ENCODE measurements at regions not wholly inside any gene's neighbourhood (a gene's known extent, or its start where the extent isn't known, plus 50 kb on each side); places are given as distances from the start of the nearest gene placed in this dataset.

DNA sequence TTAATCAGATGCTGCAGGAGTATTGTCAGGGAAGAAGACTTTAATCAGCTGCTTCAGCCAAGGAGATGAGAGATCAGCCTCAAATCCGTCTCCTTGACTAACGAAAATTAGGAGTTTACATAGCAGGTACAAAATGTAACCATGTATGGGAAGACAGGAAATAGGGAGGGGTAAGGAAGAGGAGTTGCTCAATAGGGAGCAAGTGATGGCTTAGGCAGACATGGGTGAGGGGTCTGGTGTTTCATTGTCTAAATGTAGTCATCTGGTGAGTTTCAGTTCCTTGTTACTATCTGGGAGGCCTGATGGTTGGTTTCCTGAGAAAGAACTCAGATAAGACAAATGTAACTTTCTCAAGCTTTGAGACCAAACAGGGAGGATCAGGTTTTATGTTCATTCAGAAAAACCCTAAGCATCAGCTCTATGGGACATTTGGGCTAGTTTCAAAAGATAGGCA lies 217.3 kb upstream of the SULF2 start:
- no peak overlapping the region for H3K27ac ChIP-seq

DNA sequence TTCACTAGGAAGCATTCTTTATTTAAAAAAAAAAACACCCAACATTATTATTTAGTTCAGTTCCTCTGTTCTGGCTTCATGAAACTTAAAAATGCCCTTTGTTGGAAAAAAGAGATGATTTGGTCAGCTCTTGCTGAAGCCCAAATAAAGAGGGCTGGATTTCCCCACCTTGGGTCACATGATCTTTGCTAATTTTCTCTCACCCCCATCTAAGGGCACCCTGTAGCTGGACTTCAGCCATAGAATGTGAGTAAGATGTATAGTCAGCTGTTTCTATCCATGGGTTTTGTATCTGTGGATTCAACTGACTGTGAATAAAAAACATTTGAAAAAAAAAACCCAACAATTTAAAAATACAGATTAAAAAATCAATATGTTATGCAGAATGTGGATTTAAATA lies 213.9 kb upstream of the SULF2 start:
- DNase-seq = no peak
- Histone ChIP-seq H3K9me3 (ENCODE audit: severe bottlenecking) (no peaks in the 10 kb centered on the region), H3K27ac (no peak overlapping the region), H3K36me3 (no peaks in the 10 kb centered on the region), H3K27me3 (ENCODE audit: insufficient read depth, low read depth, severe bottlenecking) (no peaks in the 10 kb centered on the region), H3K4me3 (ENCODE audit: low read depth, low read length) (no peak overlapping the region)
- TF ChIP-seq, protein P1, sequence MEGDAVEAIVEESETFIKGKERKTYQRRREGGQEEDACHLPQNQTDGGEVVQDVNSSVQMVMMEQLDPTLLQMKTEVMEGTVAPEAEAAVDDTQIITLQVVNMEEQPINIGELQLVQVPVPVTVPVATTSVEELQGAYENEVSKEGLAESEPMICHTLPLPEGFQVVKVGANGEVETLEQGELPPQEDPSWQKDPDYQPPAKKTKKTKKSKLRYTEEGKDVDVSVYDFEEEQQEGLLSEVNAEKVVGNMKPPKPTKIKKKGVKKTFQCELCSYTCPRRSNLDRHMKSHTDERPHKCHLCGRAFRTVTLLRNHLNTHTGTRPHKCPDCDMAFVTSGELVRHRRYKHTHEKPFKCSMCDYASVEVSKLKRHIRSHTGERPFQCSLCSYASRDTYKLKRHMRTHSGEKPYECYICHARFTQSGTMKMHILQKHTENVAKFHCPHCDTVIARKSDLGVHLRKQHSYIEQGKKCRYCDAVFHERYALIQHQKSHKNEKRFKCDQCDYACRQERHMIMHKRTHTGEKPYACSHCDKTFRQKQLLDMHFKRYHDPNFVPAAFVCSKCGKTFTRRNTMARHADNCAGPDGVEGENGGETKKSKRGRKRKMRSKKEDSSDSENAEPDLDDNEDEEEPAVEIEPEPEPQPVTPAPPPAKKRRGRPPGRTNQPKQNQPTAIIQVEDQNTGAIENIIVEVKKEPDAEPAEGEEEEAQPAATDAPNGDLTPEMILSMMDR (IDR thresholded peaks at IDR 0.05; ENCODE audit: low read depth, low read length) = no peak

More for the DNA sequence above, 217.3 kb upstream of the SULF2 start:
- H3K4me3 ChIP-seq (ENCODE audit: low read depth, low read length) = no peak overlapping the region
- H3K9me3 ChIP-seq (ENCODE audit: severe bottlenecking) = peaks cover 1% of the 10 kb centered on the region
- no peak for DNase-seq
- H3K36me3 ChIP-seq = no peaks in the 10 kb centered on the region
- H3K27me3 ChIP-seq (ENCODE audit: insufficient read depth, low read depth, severe bottlenecking) = no peaks in the 10 kb centered on the region
- TF ChIP-seq, protein P1 (IDR thresholded peaks at IDR 0.05; ENCODE audit: low read depth, low read length) = no peak

DNA sequence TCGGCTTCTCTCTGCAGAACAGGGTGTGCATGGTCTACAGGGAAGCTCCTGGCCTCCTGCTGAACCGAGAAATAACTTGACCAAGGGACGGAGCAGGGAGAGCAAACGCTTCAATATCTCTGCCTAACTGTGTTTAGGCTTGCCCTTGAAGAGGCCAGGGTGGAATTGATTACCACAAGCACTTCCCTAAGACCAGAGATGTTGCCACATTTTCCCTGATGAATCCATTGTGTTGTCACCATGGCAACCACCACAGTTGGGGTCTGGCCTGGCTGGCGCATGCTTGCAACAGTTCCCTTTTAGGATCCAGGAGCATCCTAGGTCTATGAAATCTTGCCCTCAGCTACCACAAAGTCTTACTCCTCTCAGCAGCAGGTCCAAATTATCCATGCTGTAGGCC lies 213.5 kb upstream of the SULF2 start:
- Histone ChIP-seq H3K27me3 (ENCODE audit: insufficient read depth, low read depth, severe bottlenecking) (no peaks in the 10 kb centered on the region), H3K4me3 (ENCODE audit: low read depth, low read length) (no peak overlapping the region), H3K27ac (no peak overlapping the region), H3K36me3 (no peaks in the 10 kb centered on the region), H3K9me3 (ENCODE audit: severe bottlenecking) (no peaks in the 10 kb centered on the region)
- TF ChIP-seq, protein P1 (IDR thresholded peaks at IDR 0.05; ENCODE audit: low read depth, low read length) = no peak
- no peak for DNase-seq

DNA sequence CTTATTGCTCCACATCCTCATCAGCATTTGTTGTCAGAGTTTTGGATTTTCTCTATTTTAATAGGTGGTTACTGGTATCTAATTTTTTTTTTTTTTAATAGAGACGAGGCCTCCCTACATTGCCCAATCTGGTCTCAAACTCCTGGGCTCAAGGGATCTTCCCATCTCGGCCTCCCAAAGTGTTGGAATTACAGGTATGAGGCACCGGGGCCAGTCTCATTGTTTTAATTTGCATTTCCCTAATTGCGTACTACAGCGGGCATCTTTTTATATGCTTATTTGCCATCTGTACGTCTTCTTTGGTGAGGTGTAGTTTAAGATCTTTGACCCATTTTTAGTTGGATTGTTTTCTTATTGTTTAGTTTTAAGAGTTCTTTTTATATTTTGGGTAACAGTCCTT lies 210.4 kb upstream of the SULF2 start:
- Histone ChIP-seq H3K4me3 (ENCODE audit: low read depth, low read length) (no peak overlapping the region), H3K36me3 (no peaks in the 10 kb centered on the region), H3K9me3 (ENCODE audit: severe bottlenecking) (peaks cover 10% of the 10 kb centered on the region), H3K27ac (no peak overlapping the region), H3K27me3 (ENCODE audit: insufficient read depth, low read depth, severe bottlenecking) (no peaks in the 10 kb centered on the region)
- DNase-seq = no peak
- TF ChIP-seq, protein P1 (IDR thresholded peaks at IDR 0.05; ENCODE audit: low read depth, low read length) = no peak

DNA sequence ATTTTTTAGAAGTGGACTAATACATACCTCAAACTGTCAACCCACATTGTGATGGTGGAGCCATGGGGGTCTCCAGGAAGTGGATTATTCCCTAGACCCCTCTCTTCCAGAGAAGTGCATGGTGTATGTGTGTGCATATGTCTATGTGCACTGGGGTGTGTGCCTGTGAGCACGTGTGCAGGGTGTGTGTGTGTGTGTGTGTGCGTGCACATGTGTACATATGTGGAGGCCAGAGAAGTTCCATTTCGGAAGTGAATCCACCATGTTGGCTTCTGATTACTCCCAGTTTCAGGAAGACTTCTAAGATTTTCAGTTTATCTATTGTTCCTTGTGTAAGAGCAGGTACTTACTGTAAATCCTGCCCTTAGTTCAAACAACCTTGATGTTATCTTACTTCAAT lies 208.5 kb upstream of the SULF2 start:
- no peak for DNase-seq
- H3K4me3 ChIP-seq (ENCODE audit: low read depth, low read length) = no peak overlapping the region
- H3K36me3 ChIP-seq = no peaks in the 10 kb centered on the region
- no peak overlapping the region for H3K27ac ChIP-seq
- H3K9me3 ChIP-seq (ENCODE audit: severe bottlenecking) = peaks cover 10% of the 10 kb centered on the region
- TF ChIP-seq, protein P1 (IDR thresholded peaks at IDR 0.05; ENCODE audit: low read depth, low read length) = no peak
- H3K27me3 ChIP-seq (ENCODE audit: insufficient read depth, low read depth, severe bottlenecking) = no peaks in the 10 kb centered on the region

DNA sequence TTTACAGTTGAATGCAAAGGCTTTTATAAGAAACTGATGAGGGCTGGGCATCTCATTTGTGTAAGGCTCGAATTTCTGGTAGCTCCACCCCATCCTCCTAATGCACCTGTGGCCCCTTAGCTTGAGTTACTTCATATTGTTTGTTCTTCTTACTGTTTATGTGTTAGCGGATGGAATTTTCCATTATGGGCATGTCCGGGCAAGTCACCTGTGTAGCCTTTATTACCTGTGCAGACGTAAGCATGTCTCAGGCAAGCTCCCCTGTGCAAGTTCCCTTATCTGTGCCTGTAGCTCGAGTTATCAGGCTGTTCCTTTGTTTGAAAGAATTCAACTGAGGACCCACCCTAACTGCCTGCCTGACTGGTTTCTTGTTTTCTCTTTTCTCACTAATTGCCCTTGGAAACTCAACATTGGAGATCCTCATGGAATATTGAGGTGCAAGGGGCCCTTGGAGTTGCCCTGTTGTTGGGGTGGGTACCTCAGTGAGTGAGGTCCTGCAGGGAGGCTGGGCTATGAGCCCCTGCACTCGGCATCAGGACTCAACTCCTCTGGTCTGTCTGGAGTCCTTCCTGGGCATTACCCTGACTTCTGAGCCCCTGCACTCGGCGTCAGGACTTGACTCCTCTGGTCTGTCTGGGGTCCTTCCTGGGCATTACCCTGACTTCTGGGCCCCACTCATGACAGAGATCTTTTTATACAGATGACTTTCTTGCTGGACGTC lies 207.9 kb upstream of the SULF2 start:
- Histone ChIP-seq H3K27ac (no peak overlapping the region), H3K4me3 (ENCODE audit: low read depth, low read length) (no peak overlapping the region), H3K27me3 (ENCODE audit: insufficient read depth, low read depth, severe bottlenecking) (no peaks in the 10 kb centered on the region), H3K36me3 (no peaks in the 10 kb centered on the region), H3K9me3 (ENCODE audit: severe bottlenecking) (peaks cover 10% of the 10 kb centered on the region)
- DNase-seq = no peak
- TF ChIP-seq, protein P1 (IDR thresholded peaks at IDR 0.05; ENCODE audit: low read depth, low read length) = no peak

Data from WERI-Rb-1 (cell line).